GM19023 (cell line): ENCODE measurements at regions not wholly inside any gene's neighbourhood (a gene's known extent, or its start where the extent isn't known, plus 50 kb on each side); places are given as distances from the start of the nearest gene placed in this dataset.

Experiments
- ATAC-seq: cut with Tn5 transposase; IDR thresholded peaks from one replicate; pipeline ENCODE4 v1.9.1; 2021; ENCODE audit warnings: mild to moderate bottlenecking, moderate library complexity; ENCODE audit not compliant: unreplicated experiment

DNA sequence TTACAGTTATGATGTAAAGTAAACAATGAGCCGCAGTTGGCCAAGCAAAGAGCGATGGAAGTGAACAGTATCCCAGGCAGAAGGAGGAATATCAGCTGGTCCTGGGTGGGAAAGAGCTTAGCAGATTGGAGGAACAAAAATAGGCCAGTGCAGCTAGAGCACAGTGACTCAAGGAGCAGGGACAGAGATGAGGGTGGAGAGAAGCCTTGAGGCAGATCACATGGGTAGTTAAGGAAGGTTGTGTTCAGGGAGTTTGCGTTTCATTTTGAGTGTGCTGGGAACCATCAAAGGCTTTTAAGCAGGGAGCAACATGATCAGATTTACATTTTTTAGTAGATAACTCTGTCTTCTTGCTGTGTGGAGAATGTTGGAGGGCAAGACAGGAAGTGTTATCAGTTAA, 113.6 kb downstream of the OAT start:
- no peak for ATAC-seq

- ATAC-seq = no peak
Measured at GRCh38 chr10:124303662-124304418, 114.9 kb downstream of the OAT start.

- no peak for ATAC-seq
Measured at GRCh38 chr10:124302951-124303505, 115.7 kb downstream of the OAT start.

DNA sequence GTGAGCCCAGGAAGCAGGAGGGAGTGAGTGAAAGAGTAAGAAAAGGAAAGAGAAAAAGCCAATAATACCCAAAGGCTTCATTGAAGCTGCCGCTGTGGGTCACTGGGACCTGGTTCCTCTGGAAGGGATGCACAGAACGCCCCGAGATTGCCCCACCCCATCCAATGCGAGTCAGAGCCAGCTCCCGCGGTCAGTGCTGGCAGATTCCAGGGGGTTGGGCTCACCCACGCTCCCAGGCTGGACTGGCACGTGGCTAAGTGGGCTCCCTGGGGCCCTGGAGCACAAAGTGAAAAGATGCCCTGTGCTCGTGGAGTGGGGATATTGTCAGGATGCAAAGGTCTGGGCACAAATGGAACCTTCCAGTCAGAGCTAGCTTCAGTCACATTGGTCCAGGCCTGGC, 117.0 kb downstream of the OAT start:
- no peak for ATAC-seq

- no peak for ATAC-seq
Measured at GRCh38 chr10:124300735-124301134, 118.0 kb downstream of the OAT start.

DNA sequence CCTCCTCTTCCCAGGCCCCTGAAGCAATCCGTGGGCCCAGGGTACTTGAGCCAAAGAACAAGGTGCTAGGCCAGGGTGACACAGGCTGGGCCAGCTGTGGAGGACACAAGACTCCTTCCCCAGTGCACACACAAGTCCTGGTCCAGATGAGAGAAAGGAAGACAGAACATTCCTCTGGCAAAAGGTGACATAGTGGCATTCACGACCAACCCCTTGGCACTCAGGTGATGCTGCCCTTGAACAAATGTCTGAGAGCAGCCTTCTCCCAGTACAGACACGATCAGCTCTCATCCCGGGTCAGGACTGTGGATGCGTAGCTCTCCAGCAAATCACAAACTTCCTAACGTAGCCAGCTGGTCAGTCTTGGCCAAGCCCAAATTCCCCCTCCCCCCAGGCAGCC, 118.5 kb downstream of the OAT start:
- no peak for ATAC-seq

GRCh38 chr10:124299696-124300095, 119.0 kb downstream of the OAT start:
- no peak for ATAC-seq

DNA sequence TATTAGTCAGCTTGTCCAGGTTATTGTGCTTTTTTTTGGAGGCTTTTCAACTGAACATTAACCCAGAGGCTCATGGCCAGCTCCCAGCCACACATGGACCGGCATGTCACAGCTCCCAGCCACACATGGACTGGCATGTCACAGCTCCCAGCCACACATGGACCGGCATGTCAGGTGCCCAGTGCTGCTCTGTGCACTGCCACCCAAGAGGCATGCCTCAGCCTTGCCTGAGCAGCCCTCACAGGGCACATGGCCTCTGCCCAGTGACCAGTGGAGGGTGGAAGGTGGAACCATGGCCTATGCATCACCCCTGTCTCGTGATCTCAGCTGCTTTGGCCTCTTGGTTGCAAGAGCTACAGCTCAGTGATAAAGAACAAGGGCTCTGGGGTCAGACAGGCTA, 119.8 kb downstream of the OAT start:
- no peak for ATAC-seq

DNA sequence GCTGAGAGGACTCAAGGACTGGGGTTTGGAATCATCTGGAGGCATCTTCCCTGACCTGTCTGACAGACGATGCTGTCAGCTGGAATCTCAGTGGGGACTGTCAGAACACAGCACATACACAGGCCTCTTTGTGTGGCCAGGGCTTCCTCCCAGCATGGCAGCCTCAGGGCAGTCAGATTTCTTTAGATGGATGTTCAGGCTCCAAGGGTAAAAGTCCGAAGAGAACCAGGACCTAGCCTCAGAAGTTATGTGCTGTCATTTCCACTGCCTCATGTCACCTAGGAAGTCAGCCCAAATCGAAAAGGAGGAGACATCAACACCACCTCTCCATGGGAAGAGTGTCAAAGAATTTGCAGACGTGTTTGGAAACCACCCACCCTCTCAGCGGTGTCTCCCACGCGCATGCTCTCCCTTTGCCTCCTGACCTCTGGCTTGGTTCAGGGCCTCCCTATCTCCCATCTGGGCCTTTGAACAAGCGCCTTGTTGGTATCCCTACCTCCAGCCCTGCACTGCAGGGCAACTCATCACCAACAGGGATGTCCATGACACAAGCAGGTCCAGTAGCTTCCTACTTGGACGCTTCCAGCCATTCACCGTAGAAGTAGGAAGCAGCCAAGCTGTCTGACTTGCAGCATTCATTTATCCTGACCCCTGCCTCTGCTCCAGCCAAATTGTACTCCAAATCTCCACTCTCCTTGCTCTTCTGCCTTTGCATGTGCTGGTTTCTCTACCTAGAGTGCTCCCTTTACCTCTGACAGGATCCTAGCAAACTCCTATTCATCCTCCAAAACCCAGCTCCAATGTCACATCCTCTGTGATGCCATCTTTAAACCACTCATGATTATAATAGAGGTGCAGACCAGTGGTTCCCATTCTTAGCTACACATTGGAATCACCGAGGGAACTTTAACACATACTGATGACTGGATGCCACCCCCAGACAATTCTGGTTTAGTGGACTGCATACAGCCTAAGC, 121.6 kb downstream of the OAT start:
- ATAC-seq = no peak

GRCh38 chr10:124296121-124296812, 122.5 kb downstream of the OAT start:
- no peak for ATAC-seq

GRCh38 chr10:124294811-124295770, 123.6 kb downstream of the OAT start:
- ATAC-seq = no peak

DNA sequence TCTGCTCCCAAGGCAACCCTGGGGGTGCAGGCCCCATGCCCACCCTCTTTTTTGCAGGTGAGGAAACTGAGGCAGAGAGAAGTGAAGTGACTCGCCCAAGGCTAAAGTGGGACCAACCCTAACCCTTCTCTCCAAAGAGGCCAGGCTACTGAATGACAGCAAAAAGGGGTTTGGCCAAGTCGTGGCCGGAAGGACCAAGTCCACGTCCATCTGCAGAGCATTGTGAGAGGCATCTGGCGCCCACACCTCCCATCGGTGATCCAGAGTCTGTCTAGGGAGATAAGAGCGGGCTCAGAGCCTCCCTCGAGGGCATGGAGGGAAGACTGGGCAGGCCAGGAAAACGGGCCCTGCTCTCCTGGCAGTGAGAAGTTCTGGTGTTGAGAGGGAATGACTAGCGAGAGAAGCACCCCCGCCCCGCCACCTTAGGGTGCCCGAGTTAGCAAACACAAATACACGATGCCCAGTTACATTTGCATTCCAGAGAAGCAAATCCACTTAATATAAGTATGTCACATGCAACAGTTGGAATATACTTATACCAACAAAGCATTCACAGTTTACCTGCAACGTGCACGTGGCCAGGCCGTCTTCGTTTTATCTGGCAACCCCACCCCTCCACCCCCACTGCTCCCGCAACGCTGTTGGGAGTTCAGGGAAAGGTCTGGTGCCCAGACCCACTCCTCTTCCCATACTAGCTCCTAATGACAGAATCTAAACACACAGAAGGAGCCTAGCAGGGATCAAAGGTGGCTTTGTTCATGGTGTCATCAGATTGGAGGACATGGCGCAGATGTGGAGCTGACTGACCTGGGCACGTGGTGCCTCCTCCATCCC, 124.9 kb downstream of the OAT start:
- ATAC-seq = no peak

DNA sequence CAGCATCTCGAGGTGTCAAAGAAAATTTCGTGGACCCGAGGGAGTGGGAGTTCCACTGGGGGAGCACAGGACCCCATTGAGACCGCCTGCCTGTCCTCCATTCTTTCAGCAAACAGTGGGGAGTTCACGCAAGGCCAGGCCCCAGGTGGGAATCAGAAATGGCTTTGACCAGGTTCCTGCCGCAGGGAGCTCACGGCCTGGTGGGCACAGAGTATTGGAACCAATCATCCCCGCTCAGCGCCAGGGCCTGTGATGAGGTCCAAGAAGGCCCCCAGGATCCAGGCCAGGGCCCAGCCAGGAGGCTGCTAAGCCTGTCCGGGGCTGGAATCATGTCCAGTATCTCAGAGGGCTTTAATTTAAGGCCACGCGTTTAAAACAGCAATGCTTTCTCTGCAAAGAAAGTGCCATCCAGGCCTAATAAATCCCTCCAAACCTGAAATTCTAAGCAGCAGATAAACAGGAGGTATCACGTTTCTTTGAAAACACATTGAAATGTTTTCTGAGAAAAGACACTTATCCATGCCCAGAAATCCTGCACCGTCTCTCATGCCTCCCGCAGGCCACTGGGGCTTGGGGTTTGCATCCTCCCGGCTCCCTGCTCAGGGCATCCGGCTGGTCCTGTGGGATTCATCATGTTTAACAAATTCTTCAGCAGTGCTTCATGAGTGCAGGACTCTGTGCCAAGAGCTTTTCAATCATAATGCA, 125.7 kb downstream of the OAT start:
- ATAC-seq = no peak

DNA sequence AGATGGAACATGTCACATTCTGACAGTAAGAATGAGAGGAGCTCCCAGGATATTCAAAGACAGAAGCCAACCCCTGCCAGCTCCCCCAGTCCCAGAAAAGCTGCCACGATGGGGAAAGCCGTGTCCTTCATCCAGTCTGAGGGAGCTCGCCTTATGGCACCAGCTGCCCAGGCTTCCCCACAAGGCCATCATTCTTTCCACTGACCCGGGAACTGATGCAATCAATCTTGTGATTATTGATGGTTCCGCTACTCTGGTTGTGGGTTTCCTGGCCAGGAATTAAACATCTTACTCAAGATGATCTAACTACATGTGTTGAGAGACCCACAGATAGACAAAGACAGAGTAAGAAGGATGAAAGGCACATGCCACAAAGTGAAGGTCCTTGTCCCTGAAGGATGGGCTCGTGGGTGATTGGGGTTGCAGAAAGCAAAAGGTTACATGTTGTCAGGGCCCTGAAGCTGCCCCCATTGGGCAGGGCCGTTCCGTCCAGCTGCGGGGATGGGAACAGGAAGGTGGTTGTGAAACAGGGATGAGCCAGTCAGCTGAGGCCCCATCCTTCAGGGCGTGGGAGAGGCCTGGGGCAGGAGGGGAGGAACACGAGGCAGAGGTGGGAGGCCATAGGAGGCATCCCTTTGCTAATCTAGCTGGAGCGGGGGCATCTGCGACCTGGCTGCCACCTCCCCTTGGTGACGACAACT, 127.6 kb downstream of the OAT start:
- ATAC-seq = no peak

- no peak for ATAC-seq
Measured at GRCh38 chr10:124289851-124290795, 128.6 kb downstream of the OAT start.

DNA sequence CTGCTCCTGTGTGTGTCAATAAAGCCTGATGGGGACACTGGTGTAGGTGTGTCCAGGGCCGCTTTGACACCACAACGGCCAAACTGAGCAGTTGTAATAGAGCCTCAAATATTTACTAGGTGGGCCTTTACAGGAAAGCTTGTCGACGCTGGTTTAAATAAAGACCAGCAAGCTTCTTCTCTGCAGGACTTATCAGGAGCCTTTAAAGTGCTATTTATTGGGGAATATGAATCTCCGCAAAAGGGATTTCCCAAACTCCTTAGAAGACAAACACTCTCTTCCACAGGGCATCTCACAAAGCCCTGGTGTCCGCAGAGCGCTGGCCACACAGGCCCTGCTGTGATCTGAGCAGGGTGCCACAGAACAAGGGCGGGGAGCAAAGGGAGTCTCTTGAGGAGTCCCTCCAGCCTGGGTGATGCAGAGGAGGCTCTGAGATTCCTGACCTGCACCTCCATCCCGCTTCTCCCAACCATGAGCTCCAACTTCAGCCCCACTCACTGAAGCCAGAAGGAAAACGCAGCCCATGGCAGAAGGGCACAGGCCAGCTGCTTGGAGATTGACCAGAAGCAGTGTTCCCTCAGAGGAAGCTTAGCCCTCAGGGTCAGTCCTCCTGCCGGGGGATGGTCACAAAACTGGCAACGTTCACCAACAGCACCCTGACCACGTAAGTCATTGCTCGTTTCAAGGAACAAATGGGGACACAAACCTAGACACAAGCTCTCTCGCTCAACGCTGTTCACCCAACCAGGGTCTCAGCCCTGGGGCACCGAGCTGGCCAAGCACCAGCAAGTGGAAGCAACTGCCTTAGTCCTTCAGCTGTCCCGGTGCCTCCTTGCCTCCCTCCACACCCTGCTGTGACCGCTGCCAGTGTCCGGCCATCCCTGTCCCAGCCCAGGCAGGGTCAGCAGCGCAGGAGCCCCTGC, 129.5 kb downstream of the OAT start:
- ATAC-seq = no peak
